Endothelial cell of umbilical vein (primary cell): ENCODE measurements at regions not wholly inside any gene's neighbourhood (a gene's known extent, or its start where the extent isn't known, plus 50 kb on each side); places are given as distances from the start of the nearest gene placed in this dataset.

Experiments used
- BruUV-seq: library from RNA; stranded (reverse); fragments of 400-500 nt; replicated peaks from 2 replicates; lab custom pipeline; 2021; lab: Mats Ljungman, UMichigan
- CTCF ChIA-PET: fragments of 300-600, 350-600 bp; sonication (Branson Sonifier 250); formaldehyde crosslinking; loops from one replicate; lab custom pipeline; 2021; ENCODE audit warnings: antibody characterized with exemption, inconsistent platforms; lab: Charles Lee
- POLR2A ChIA-PET: fragments of 300-600, 350-600 bp; sonication (Branson Sonifier 250); formaldehyde crosslinking; loops from one replicate; lab custom pipeline; 2021; ENCODE audit warnings: antibody characterized with exemption, inconsistent platforms; lab: Charles Lee
- DNase-seq: peaks from one replicate; pipeline ENCODE4 v3.0.0-alpha.2; 2011; ENCODE audit warnings: low read depth, low spot score
- FAIRE-seq: peaks from 2 replicates; lab custom pipeline; 2011; peaks lifted over from hg19 to GRCh38; lab: Jason Lieb, UNC
- H2AFZ ChIP-seq: 2 replicates; pipeline ENCODE4 v1.6.0; 2012; ENCODE audit warnings: low read depth, low read length, control low read depth, inconsistent platforms
- H3K27ac ChIP-seq: 2 replicates; pipeline ENCODE4 v1.5.1; 2011; ENCODE audit warnings: low read depth, mild to moderate bottlenecking, control low read depth, low read length, moderate library complexity; ENCODE audit not compliant: insufficient read depth
- H3K27me3 ChIP-seq, 2 experiments: 2 replicates each; pipeline versions ENCODE4 v1.6.0 to v1.6.1; 2011; ENCODE audit warnings: low read length in 2 of 2, mixed read lengths in 1 of 2; ENCODE audit not compliant: control insufficient read depth in 2 of 2, insufficient read depth in 2 of 2
- H3K36me3 ChIP-seq, 2 experiments: 2 replicates in 1 of 2; 3 replicates in 1 of 2; pipeline ENCODE4 v1.5.1; 2011; ENCODE audit warnings: low read length in 2 of 2, mild to moderate bottlenecking in 1 of 2, moderate library complexity in 1 of 2; ENCODE audit not compliant: control insufficient read depth in 2 of 2, insufficient read depth in 2 of 2; ENCODE audit errors: extremely low read depth in 1 of 2
- H3K4me1 ChIP-seq: 3 replicates; pipeline ENCODE4 v1.5.1; 2011; ENCODE audit warnings: mild to moderate bottlenecking, low read length; ENCODE audit not compliant: control insufficient read depth, insufficient read depth; ENCODE audit errors: extremely low read depth
- H3K4me2 ChIP-seq: 2 replicates; pipeline ENCODE4 v1.6.1; 2011; ENCODE audit warnings: low read length, control low read depth, mixed read lengths; ENCODE audit not compliant: insufficient read depth
- H3K4me3 ChIP-seq, 3 experiments: fragments of 200-600 bp in 1 of 3; sonication (generic), shearing (Covaris generic) in 1 of 3; replicated peaks in 1 of 3; 2 replicates each; pipeline ENCODE4 v1.5.1; 2011 to 2016; ENCODE audit warnings: control low read depth in 3 of 3, low read length in 3 of 3, mild to moderate bottlenecking in 2 of 3, inconsistent platforms in 1 of 3, low read depth in 1 of 3, moderate library complexity in 1 of 3; ENCODE audit not compliant: insufficient read depth in 1 of 3
- H3K79me2 ChIP-seq: 2 replicates; pipeline ENCODE4 v1.6.0; 2012; ENCODE audit warnings: low read length, inconsistent platforms; ENCODE audit not compliant: control insufficient read depth, insufficient read depth
- H3K9ac ChIP-seq: replicated peaks from 2 replicates; pipeline ENCODE3; 2011; ENCODE audit warnings: low read length, control low read depth; ENCODE audit not compliant: insufficient read depth; ENCODE audit errors: extremely low read depth
- H3K9me1 ChIP-seq: replicated peaks from 3 replicates; pipeline ENCODE4 v1.6.0; 2011; ENCODE audit warnings: mild to moderate bottlenecking, low read length; ENCODE audit not compliant: control insufficient read depth, insufficient read depth; ENCODE audit errors: extremely low read depth
- H3K9me3 ChIP-seq: replicated peaks from 2 replicates; pipeline ENCODE4 v1.5.1; 2012; ENCODE audit warnings: low read length, inconsistent platforms; ENCODE audit not compliant: control insufficient read depth, insufficient read depth
- H4K20me1 ChIP-seq: replicated peaks from 2 replicates; pipeline ENCODE3; 2011; ENCODE audit warnings: mild to moderate bottlenecking, low read length; ENCODE audit not compliant: control insufficient read depth, insufficient read depth; ENCODE audit errors: extremely low read depth
- EZH2 ChIP-seq: IDR thresholded peaks from 2 replicates; pipeline ENCODE4 v1.6.1; 2012; ENCODE audit warnings: borderline replicate concordance, low read depth, mild to moderate bottlenecking, moderate library complexity, low read length, inconsistent platforms; ENCODE audit not compliant: severe bottlenecking
- FOS ChIP-seq: IDR thresholded peaks from 2 replicates; pipeline ENCODE4 v1.6.1; 2011; ENCODE audit warnings: mild to moderate bottlenecking, low read length, moderate library complexity, borderline replicate concordance; ENCODE audit not compliant: insufficient read depth
- GATA2 ChIP-seq: IDR thresholded peaks from 2 replicates; pipeline ENCODE4 v1.7.0; 2011; ENCODE audit warnings: low read depth, mild to moderate bottlenecking, moderate library complexity, mixed read lengths, low read length; ENCODE audit not compliant: insufficient read length, insufficient read depth
- JUN ChIP-seq: IDR thresholded peaks from 2 replicates; pipeline ENCODE4 v1.6.1; 2011; ENCODE audit warnings: borderline replicate concordance, low read depth; ENCODE audit not compliant: insufficient read length, insufficient read depth
- MYC ChIP-seq: IDR thresholded peaks from one replicate; pipeline ENCODE4 v1.6.1; 2011; ENCODE audit warnings: mild to moderate bottlenecking, low read depth, low read length
- POLR2A ChIP-seq: IDR thresholded peaks from 2 replicates; pipeline ENCODE4 v1.6.1; 2012; ENCODE audit warnings: low read depth, mild to moderate bottlenecking, control low read depth, low read length
- dilution Hi-C: fragments of 300-500 bp; cut with MboI; formaldehyde crosslinking; loops from one replicate; pipeline ENCODE4 v1.15.0; 2019; ENCODE audit warnings: low sequenced_read_pairs; ENCODE audit not compliant: extremely low pct_ligation_motif_present
- intact Hi-C: fragments of 100-400 bp; cut with micrococcal nuclease; formaldehyde crosslinking; loops from one replicate; pipeline ENCODE4 v1.10.0; 2022
- TF ChIP-seq, protein P1 (sequence below): IDR thresholded peaks from 2 replicates; pipeline ENCODE4 v1.6.1; 2011; ENCODE audit not compliant: insufficient read depth, insufficient read length
- TF ChIP-seq, protein P2 (sequence below), 2 donors: IDR thresholded peaks; 1 replicate in 1 of 2; 2 replicates in 1 of 2; pipeline ENCODE4 v1.5.1; 2011; ENCODE audit warnings: low read length in 2 of 2, mild to moderate bottlenecking in 2 of 2, moderate library complexity in 2 of 2, control low read depth in 1 of 2, inconsistent platforms in 1 of 2, low read depth in 1 of 2; ENCODE audit not compliant: insufficient read depth in 1 of 2; ENCODE audit errors: extremely low read depth in 1 of 2

DNA sequence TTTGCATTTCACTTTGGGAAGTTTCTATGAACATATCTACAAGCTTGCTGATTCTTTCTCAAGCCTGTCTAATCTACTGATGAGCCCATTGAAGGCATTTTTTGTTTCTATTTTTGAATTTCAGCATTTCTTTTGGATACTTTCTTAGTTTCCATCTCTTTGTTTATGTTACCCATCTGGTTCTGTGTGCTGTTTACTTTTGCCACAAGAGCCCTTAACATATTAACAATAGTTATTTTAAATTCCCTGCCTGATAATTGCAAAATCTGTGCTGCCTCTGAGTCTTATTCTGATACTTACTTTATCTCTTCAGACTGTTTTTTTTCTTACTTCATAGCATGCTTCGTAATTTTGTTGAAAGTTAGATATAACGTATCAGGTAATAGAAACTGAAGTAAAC is 75.8 kb upstream of the ZRANB2 start:
- ChIA-PET CTCF (no interaction called here), POLR2A (no interaction called here)
- TF ChIP-seq EZH2 (no peak), GATA2 (no peak), JUN (no peak), FOS (no peak)
- TF ChIP-seq, protein P1, sequence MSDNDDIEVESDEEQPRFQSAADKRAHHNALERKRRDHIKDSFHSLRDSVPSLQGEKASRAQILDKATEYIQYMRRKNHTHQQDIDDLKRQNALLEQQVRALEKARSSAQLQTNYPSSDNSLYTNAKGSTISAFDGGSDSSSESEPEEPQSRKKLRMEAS = no peak
- TF ChIP-seq, protein P2, sequence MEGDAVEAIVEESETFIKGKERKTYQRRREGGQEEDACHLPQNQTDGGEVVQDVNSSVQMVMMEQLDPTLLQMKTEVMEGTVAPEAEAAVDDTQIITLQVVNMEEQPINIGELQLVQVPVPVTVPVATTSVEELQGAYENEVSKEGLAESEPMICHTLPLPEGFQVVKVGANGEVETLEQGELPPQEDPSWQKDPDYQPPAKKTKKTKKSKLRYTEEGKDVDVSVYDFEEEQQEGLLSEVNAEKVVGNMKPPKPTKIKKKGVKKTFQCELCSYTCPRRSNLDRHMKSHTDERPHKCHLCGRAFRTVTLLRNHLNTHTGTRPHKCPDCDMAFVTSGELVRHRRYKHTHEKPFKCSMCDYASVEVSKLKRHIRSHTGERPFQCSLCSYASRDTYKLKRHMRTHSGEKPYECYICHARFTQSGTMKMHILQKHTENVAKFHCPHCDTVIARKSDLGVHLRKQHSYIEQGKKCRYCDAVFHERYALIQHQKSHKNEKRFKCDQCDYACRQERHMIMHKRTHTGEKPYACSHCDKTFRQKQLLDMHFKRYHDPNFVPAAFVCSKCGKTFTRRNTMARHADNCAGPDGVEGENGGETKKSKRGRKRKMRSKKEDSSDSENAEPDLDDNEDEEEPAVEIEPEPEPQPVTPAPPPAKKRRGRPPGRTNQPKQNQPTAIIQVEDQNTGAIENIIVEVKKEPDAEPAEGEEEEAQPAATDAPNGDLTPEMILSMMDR (IDR thresholded peaks at IDR 0.05; ENCODE audit: extremely low read depth in 1 of 2, insufficient read depth in 1 of 2, low read depth in 1 of 2, low read length in 2 of 2) = no peak
- H3K4me1 ChIP-seq = no peaks in the 10 kb centered on the region
- dilution Hi-C loops (no loop called here), intact Hi-C loops (no loop called here)
- no peaks in the 10 kb centered on the region for H3K9me1 ChIP-seq
- H3K79me2 ChIP-seq = no peaks in the 10 kb centered on the region
- H3K4me2 ChIP-seq = no peak overlapping the region
- no peak for DNase-seq
- no peaks in the 10 kb centered on the region for H3K36me3 ChIP-seq
- H3K27me3 ChIP-seq = no peaks in the 10 kb centered on the region
- no peak for FAIRE-seq
- H2AFZ ChIP-seq = no peak overlapping the region
- no peak overlapping the region for H3K4me3 ChIP-seq
- H3K27ac ChIP-seq = no peak overlapping the region
- no peaks in the 10 kb centered on the region for H4K20me1 ChIP-seq
- no peak overlapping the region for H3K9ac ChIP-seq
- H3K9me3 ChIP-seq = no peaks in the 10 kb centered on the region
- no TSS peak for BruUV-seq

DNA sequence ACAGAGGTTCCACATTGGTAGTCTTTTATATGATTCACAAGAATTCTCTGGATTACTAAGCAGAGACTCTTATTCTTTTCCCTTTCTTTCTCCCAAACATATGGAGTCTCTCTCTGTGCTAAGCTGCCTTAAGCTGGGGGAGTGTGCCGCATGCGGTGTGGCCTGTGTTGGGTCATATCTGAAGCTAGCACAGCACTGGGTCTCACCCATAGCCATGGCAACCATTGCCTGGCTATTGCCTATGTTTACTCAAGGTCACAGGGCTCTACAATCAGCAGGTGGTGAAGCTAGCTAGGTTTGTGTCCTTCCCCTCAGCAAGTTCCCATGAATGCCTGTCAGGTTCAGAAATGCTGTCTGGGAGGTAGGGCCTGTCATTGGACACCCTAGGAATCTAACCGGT is 73.6 kb upstream of the ZRANB2 start:
- Histone ChIP-seq H3K36me3 (no peaks in the 10 kb centered on the region), H4K20me1 (no peaks in the 10 kb centered on the region), H3K9ac (no peak overlapping the region), H3K27me3 (no peaks in the 10 kb centered on the region), H3K4me2 (no peak overlapping the region), H3K9me3 (no peaks in the 10 kb centered on the region), H3K4me3 (no peak overlapping the region), H3K9me1 (no peaks in the 10 kb centered on the region), H2AFZ (no peak overlapping the region), H3K79me2 (no peaks in the 10 kb centered on the region), H3K27ac (no peak overlapping the region), H3K4me1 (no peaks in the 10 kb centered on the region)
- BruUV-seq = no TSS peak
- ChIA-PET CTCF (no interaction called here), POLR2A (no interaction called here)
- FAIRE-seq (no peak), DNase-seq (no peak)
- dilution Hi-C loops = no loop called here
- intact Hi-C loops = no loop called here
- TF ChIP-seq JUN (no peak), GATA2 (no peak), MYC (no peak), FOS (no peak), EZH2 (no peak), POLR2A (no peak)
